HG03457 (cell line): ENCODE measurements at regions not wholly inside any gene's neighbourhood (a gene's known extent, or its start where the extent isn't known, plus 50 kb on each side); places are given as distances from the start of the nearest gene placed in this dataset.

Source experiments
- ATAC-seq: cut with Tn5 transposase; IDR thresholded peaks from one replicate; pipeline ENCODE4 v1.9.1; 2021; ENCODE audit warnings: moderate number of reproducible peaks; ENCODE audit not compliant: unreplicated experiment

GRCh38 chr22:49721211-49721763 is 106.4 kb downstream of the BRD1 start:
- ATAC-seq, result no peak

- no peak for ATAC-seq
These were observed 107.3 kb downstream of the BRD1 start for GRCh38 chr22:49720279-49720959.

- ATAC-seq, result no peak
These were observed 108.6 kb downstream of the BRD1 start for GRCh38 chr22:49719046-49719445.

GRCh38 chr22:49718396-49718795 is 109.3 kb downstream of the BRD1 start:
- no peak for ATAC-seq

- no peak for ATAC-seq
These were observed 110.3 kb downstream of the BRD1 start for GRCh38 chr22:49717322-49717919.

GRCh38 chr22:49716441-49716840 is 111.2 kb downstream of the BRD1 start:
- no peak for ATAC-seq

- no peak for ATAC-seq
These were observed 112.2 kb downstream of the BRD1 start for GRCh38 chr22:49715450-49715849.

GRCh38 chr22:49713003-49713402 is 114.7 kb downstream of the BRD1 start:
- no peak for ATAC-seq

GRCh38 chr22:49712195-49712791 is 115.4 kb downstream of the BRD1 start:
- no peak for ATAC-seq

GRCh38 chr22:49710746-49711145 is 116.9 kb downstream of the BRD1 start:
- no peak for ATAC-seq

- ATAC-seq, result no peak
These were observed 118.2 kb downstream of the BRD1 start for GRCh38 chr22:49709464-49709863.

- ATAC-seq, result no peak
These were observed 121.7 kb downstream of the BRD1 start for GRCh38 chr22:49705972-49706352.

- no peak for ATAC-seq
These were observed 122.3 kb downstream of the BRD1 start for GRCh38 chr22:49705216-49705971.

- ATAC-seq, result no peak
These were observed 123.1 kb downstream of the BRD1 start for GRCh38 chr22:49704345-49705215.

- ATAC-seq, result no peak
These were observed 123.7 kb downstream of the BRD1 start for GRCh38 chr22:49703990-49704344.

GRCh38 chr22:49703505-49703904 is 124.2 kb downstream of the BRD1 start:
- no peak for ATAC-seq

GRCh38 chr22:49702068-49702397 is 125.6 kb downstream of the BRD1 start:
- ATAC-seq, result no peak

GRCh38 chr22:49701380-49702067 is 126.1 kb downstream of the BRD1 start:
- no peak for ATAC-seq

GRCh38 chr22:49699928-49700498 is 127.7 kb downstream of the BRD1 start:
- no peak for ATAC-seq

- ATAC-seq, result no peak
These were observed 128.2 kb downstream of the BRD1 start for GRCh38 chr22:49699476-49699875.
